A549 (cell line): ENCODE measurements at regions not wholly inside any gene's neighbourhood (a gene's known extent, or its start where the extent isn't known, plus 50 kb on each side); places are given as distances from the start of the nearest gene placed in this dataset.

Experiments used
- ATAC-seq, 2 experiments: fragments of 200-7000 bp in 1 of 2; fragments of >200 bp in 1 of 2; cut with Nextera tagmentation in 1 of 2; cut with Tn5 transposase in 1 of 2; 3 replicates each; pipeline versions ENCODE4 v1.8.0 to v1.9.1; 2018 to 2020; ENCODE audit warnings: mild to moderate bottlenecking in 1 of 2, moderate library complexity in 1 of 2
- CTCF ChIA-PET: fragments of 300-600 bp; sonication (Branson Sonifier 250); formaldehyde crosslinking; extraction: SDS; loops from one replicate; lab custom pipeline; 2021; ENCODE audit warnings: antibody characterized with exemption, inconsistent platforms; lab: Yijun Ruan, JAX
- POLR2A ChIA-PET: fragments of 350-600 bp; formaldehyde crosslinking; extraction: SDS; loops from one replicate; lab custom pipeline; 2021; ENCODE audit warnings: antibody characterized with exemption, inconsistent platforms; lab: Yijun Ruan, JAX
- DNase-seq, 2 experiments: peaks; one replicate each; pipeline versions ENCODE4 v3.0.0 to v3.0.0-alpha.2; 2011 to 2016; ENCODE audit warnings: low read depth in 1 of 2, low spot score in 1 of 2
- FAIRE-seq: peaks from 2 replicates; lab custom pipeline; 2011; peaks lifted over from hg19 to GRCh38; lab: Jason Lieb, UNC
- H3K27ac ChIP-seq, 2 experiments: fragments of >200 bp; sonication (Bioruptor Twin); formaldehyde crosslinking; 3 replicates each; pipeline ENCODE4 v1.5.1; 2016 to 2017
- H3K4me1 ChIP-seq: fragments of >200 bp; sonication (Bioruptor Twin); formaldehyde crosslinking; 3 replicates; pipeline ENCODE4 v1.6.1; 2016
- H3K4me2 ChIP-seq: fragments of >200 bp; sonication (Bioruptor Twin); formaldehyde crosslinking; 3 replicates; pipeline ENCODE4 v1.6.1; 2016
- H3K4me3 ChIP-seq: fragments of >200 bp; sonication (Bioruptor Twin); formaldehyde crosslinking; 3 replicates; pipeline ENCODE4 v1.5.1; 2016
- H3K9me3 ChIP-seq: fragments of >200 bp; sonication (Bioruptor Twin); formaldehyde crosslinking; 3 replicates; pipeline ENCODE4 v1.6.1; 2016
- CBX8 ChIP-seq: fragments of 200-600 bp; sonication (generic); IDR thresholded peaks from 2 replicates; pipeline ENCODE4 v1.6.1; 2016
- CHD4 ChIP-seq: fragments of 200-600 bp; sonication (generic); IDR thresholded peaks from 2 replicates; pipeline ENCODE4 v1.6.1; 2016; ENCODE audit warnings: antibody characterized with exemption, mild to moderate bottlenecking, borderline replicate concordance
- CTCF ChIP-seq: fragments of >200 bp; sonication (Bioruptor Twin); formaldehyde crosslinking; IDR thresholded peaks from 3 replicates; pipeline ENCODE4 v1.5.1; 2016
- E2F6 ChIP-seq: IDR thresholded peaks from 2 replicates; pipeline ENCODE4 v1.6.1; 2012; ENCODE audit warnings: low read depth, borderline replicate concordance
- EHMT2 ChIP-seq: fragments of 200-600 bp; sonication (generic); IDR thresholded peaks from 2 replicates; pipeline ENCODE4 v1.6.1; 2016; ENCODE audit warnings: antibody characterized with exemption, low read depth, mild to moderate bottlenecking, moderate library complexity
- EP300 ChIP-seq, 2 experiments: fragments of >200 bp; sonication (Bioruptor Twin); formaldehyde crosslinking; IDR thresholded peaks; 2 replicates in 1 of 2; 3 replicates in 1 of 2; pipeline ENCODE4 v1.6.1; 2016 to 2017
- FOSL2 ChIP-seq, 2 experiments: fragments of 450-650 bp in 1 of 2; fragments of >200 bp in 1 of 2; sonication (Bioruptor Twin) in 1 of 2; formaldehyde crosslinking; IDR thresholded peaks; 2 replicates each; pipeline versions ENCODE4 v1.5.0 to v1.6.1; 2016 to 2020; ENCODE audit warnings: mild to moderate bottlenecking in 1 of 2, moderate library complexity in 1 of 2
- GATA3 ChIP-seq: IDR thresholded peaks from 2 replicates; pipeline ENCODE4 v1.6.1; 2012; ENCODE audit warnings: borderline replicate concordance
- HES2 ChIP-seq: fragments of >200 bp; sonication (Bioruptor Twin); formaldehyde crosslinking; IDR thresholded peaks from 2 replicates; pipeline ENCODE4 v1.6.1; 2016
- HEYL ChIP-seq: fragments of 250-450 bp; sonication (Bioruptor Pico); IDR thresholded peaks from 2 replicates; pipeline ENCODE4 v1.8.0; 2021; ENCODE audit warnings: mild to moderate bottlenecking, moderate library complexity
- HMGXB4 ChIP-seq: fragments of 250-450 bp; sonication (Bioruptor Pico); IDR thresholded peaks from 2 replicates; pipeline ENCODE4 v1.5.0; 2021; ENCODE audit warnings: mild to moderate bottlenecking, moderate library complexity, borderline replicate concordance
- HOXA7 ChIP-seq: fragments of 250-450 bp; sonication (Bioruptor Pico); IDR thresholded peaks from 2 replicates; pipeline ENCODE4 v1.5.0; 2020; ENCODE audit warnings: mild to moderate bottlenecking, moderate library complexity
- JUN ChIP-seq, 2 experiments: fragments of >200 bp; sonication (Bioruptor Twin); formaldehyde crosslinking; IDR thresholded peaks; 2 replicates in 1 of 2; 3 replicates in 1 of 2; pipeline ENCODE4 v1.6.1; 2016 to 2017
- JUNB ChIP-seq: fragments of >200 bp; sonication (Bioruptor Twin); formaldehyde crosslinking; IDR thresholded peaks from 2 replicates; pipeline ENCODE4 v1.6.1; 2016
- KDM1A ChIP-seq: fragments of 200-600 bp; sonication (generic); IDR thresholded peaks from 2 replicates; pipeline ENCODE4 v1.6.1; 2016; ENCODE audit warnings: low read depth, mild to moderate bottlenecking
- KDM5A ChIP-seq: fragments of 200-600 bp; sonication (generic); IDR thresholded peaks from 2 replicates; pipeline ENCODE4 v1.6.1; 2016; ENCODE audit warnings: antibody characterized with exemption, mild to moderate bottlenecking
- MAX ChIP-seq: IDR thresholded peaks from 2 replicates; pipeline ENCODE4 v1.6.1; 2012
- NFE2L2 ChIP-seq: fragments of 150-350 bp; conservative IDR thresholded peaks from 2 replicates; pipeline ENCODE4 v1.6.1; 2014; ENCODE audit warnings: low read length
- PBX3 ChIP-seq: IDR thresholded peaks from 2 replicates; pipeline ENCODE4 v1.6.1; 2012
- POLR2AphosphoS2 ChIP-seq: conservative IDR thresholded peaks from 2 replicates; pipeline ENCODE4 v1.6.1; 2012; ENCODE audit warnings: low read length, improper control_type of control experiment, inconsistent platforms
- RFX5 ChIP-seq: fragments of 450-650 bp; IDR thresholded peaks from 2 replicates; pipeline ENCODE4 v1.7.1; 2014; ENCODE audit warnings: antibody characterized with exemption, mild to moderate bottlenecking, moderate library complexity
- RNF2 ChIP-seq: fragments of 200-600 bp; sonication (generic); IDR thresholded peaks from 2 replicates; pipeline ENCODE4 v1.6.1; 2016; ENCODE audit warnings: low read depth, mild to moderate bottlenecking, antibody characterized with exemption, moderate library complexity, borderline replicate concordance
- SREBF2 ChIP-seq: fragments of 450-650 bp; IDR thresholded peaks from 2 replicates; pipeline ENCODE4 v1.6.1; 2014; ENCODE audit warnings: mild to moderate bottlenecking, moderate library complexity
- ZFP36 ChIP-seq: fragments of 450-650 bp; IDR thresholded peaks from 2 replicates; pipeline ENCODE4 v1.6.1; 2014; ENCODE audit warnings: borderline replicate concordance; ENCODE audit not compliant: partially characterized antibody
- ZNF302 ChIP-seq: fragments of 250-450 bp; sonication (Bioruptor Pico); IDR thresholded peaks from 2 replicates; pipeline ENCODE4 v1.9.0; 2021; ENCODE audit warnings: inconsistent platforms, mild to moderate bottlenecking, moderate library complexity
- WGBS: methylation state at CpG from one replicate; pipeline ENCODE4 v1.1.6; 2017; ENCODE audit errors: missing lambda C conversion rate; 5-methylcytosine and 5-hydroxymethylcytosine counted together

GRCh38 chr14:101255765-101256125 lies 305.6 kb upstream of the DIO3 start:
- H3K4me3 ChIP-seq, result no peak overlapping the region
- no peak overlapping the region for H3K4me2 ChIP-seq
- no peak for DNase-seq
- no peaks in the 10 kb centered on the region for H3K4me1 ChIP-seq
- TF ChIP-seq EP300 (IDR thresholded peaks at IDR 0.05), result no peak
- no peak for TF ChIP-seq GATA3
- TF ChIP-seq HEYL (CRISPR knock-in tag), result no peak
- TF ChIP-seq JUN (IDR thresholded peaks at IDR 0.05), result no peak
- TF ChIP-seq NFE2L2, result no peak
- TF ChIP-seq RFX5, result no peak
- no peak for TF ChIP-seq EHMT2
- TF ChIP-seq, all 56 proteins: peak for 0
- POLR2A ChIA-PET, result no interaction called here
- H3K9me3 ChIP-seq, result no peaks in the 10 kb centered on the region
- CTCF ChIA-PET, result no interaction called here
- WGBS, result 43% methylated on average over 7 of the region's 8 CpGs
- no peak for FAIRE-seq
- H3K27ac ChIP-seq, result no peak overlapping the region
- ATAC-seq, result no peak

GRCh38 chr14:101256266-101256665 lies 305.0 kb upstream of the DIO3 start:
- Histone ChIP-seq H3K4me2 (no peak overlapping the region), H3K4me1 (no peaks in the 10 kb centered on the region), H3K9me3 (no peaks in the 10 kb centered on the region), H3K27ac (no peak overlapping the region), H3K4me3 (no peak overlapping the region)
- ChIA-PET CTCF (no interaction called here), POLR2A (no interaction called here)
- FAIRE-seq (peak; percentile 63), DNase-seq (no peak), ATAC-seq (no peak)
- WGBS, result 21% methylated on average over 5 of the region's 5 CpGs
- TF ChIP-seq CBX8 (no peak), GATA3 (no peak), CTCF (no peak), EHMT2 (no peak)

GRCh38 chr14:101257551-101257950 lies 303.7 kb upstream of the DIO3 start:
- no peaks in the 10 kb centered on the region for H3K4me1 ChIP-seq
- H3K27ac ChIP-seq, result no peak overlapping the region
- no peak overlapping the region for H3K4me2 ChIP-seq
- no peaks in the 10 kb centered on the region for H3K9me3 ChIP-seq
- DNase-seq, result no peak
- H3K4me3 ChIP-seq, result no peak overlapping the region
- ChIA-PET CTCF (interaction anchor here (1.0 kb wide), 1 partner anchor 23 kb away, joined by 3 read pairs; no protein-coding TSS in a partner anchor), POLR2A (no interaction called here)
- no peak for ATAC-seq
- TF ChIP-seq KDM1A, result no peak
- no peak for TF ChIP-seq HEYL (CRISPR knock-in tag)
- no peak for TF ChIP-seq RNF2
- no peak for TF ChIP-seq POLR2AphosphoS2
- no peak for TF ChIP-seq RFX5
- no peak for TF ChIP-seq KDM5A
- no peak for TF ChIP-seq MAX
- TF ChIP-seq CHD4, result no peak
- TF ChIP-seq FOSL2 (IDR thresholded peaks at IDR 0.05), result no peak
- no peak for TF ChIP-seq FOSL2 (CRISPR knock-in tag; IDR thresholded peaks at IDR 0.05)
- TF ChIP-seq PBX3, result no peak
- no peak for TF ChIP-seq ZFP36
- TF ChIP-seq E2F6, result no peak
- TF ChIP-seq EHMT2, result no peak
- no peak for TF ChIP-seq JUNB
- TF ChIP-seq SREBF2, result no peak
- no peak for TF ChIP-seq HMGXB4 (CRISPR knock-in tag)
- no peak for TF ChIP-seq HES2
- TF ChIP-seq HOXA7 (CRISPR knock-in tag), result no peak
- TF ChIP-seq ZNF302 (CRISPR knock-in tag), result no peak
- no peak for FAIRE-seq
- 73% methylated on average over 5 of the region's 6 CpGs for WGBS
